ENCODE measurements at regions not wholly inside any gene's neighbourhood (a gene's known extent, or its start where the extent isn't known, plus 50 kb on each side); places are given as distances from the start of the nearest gene placed in this dataset.

- no peak for TF ChIP-seq CTCF (IDR thresholded peaks at IDR 0.05; ENCODE audit: control extremely low read depth in 1 of 3, insufficient read depth in 1 of 3, low read depth in 1 of 3, low read length in 3 of 3)
- TF ChIP-seq POLR2AphosphoS5 (IDR thresholded peaks at IDR 0.05; ENCODE audit: low read depth, low read length): no peak
- TF ChIP-seq NANOG (IDR thresholded peaks at IDR 0.05; ENCODE audit: insufficient read depth, low read depth, low read length, poor library complexity, severe bottlenecking): no peak
- TF ChIP-seq CEBPB (IDR thresholded peaks at IDR 0.05; ENCODE audit: low read depth, low read length): no peak
- no peak for TF ChIP-seq BCL11A (IDR thresholded peaks at IDR 0.05; ENCODE audit: low read depth in 2 of 2, low read length in 2 of 2)
- no peak for TF ChIP-seq CHD2 (IDR thresholded peaks at IDR 0.05; ENCODE audit: low read length)
- TF ChIP-seq HDAC6 (IDR thresholded peaks at IDR 0.05; ENCODE audit: low read depth, low read length): no peak
- no peak for TF ChIP-seq NRF1 (IDR thresholded peaks at IDR 0.05; ENCODE audit: low read depth, low read length)
- no peak for TF ChIP-seq SIN3A (conservative IDR thresholded peaks at IDR 0.05 in 1 of 2, IDR thresholded peaks at IDR 0.05 in 1 of 2; ENCODE audit: low read depth in 1 of 2, low read length in 2 of 2)
- TF ChIP-seq SIRT6 (IDR thresholded peaks at IDR 0.05; ENCODE audit: low read length): no peak
- no peak for TF ChIP-seq ATF3 (IDR thresholded peaks at IDR 0.05; ENCODE audit: insufficient read depth, low read depth, low read length)
- no peak for TF ChIP-seq JUN (IDR thresholded peaks at IDR 0.05; ENCODE audit: low read depth, low read length)
Measured at GRCh38 chr4:41483771-41484170, 54.2 kb upstream of the LIMCH1 start.
